ENCODE measurements at regions not wholly inside any gene's neighbourhood (a gene's known extent, or its start where the extent isn't known, plus 50 kb on each side); places are given as distances from the start of the nearest gene placed in this dataset.

DNA sequence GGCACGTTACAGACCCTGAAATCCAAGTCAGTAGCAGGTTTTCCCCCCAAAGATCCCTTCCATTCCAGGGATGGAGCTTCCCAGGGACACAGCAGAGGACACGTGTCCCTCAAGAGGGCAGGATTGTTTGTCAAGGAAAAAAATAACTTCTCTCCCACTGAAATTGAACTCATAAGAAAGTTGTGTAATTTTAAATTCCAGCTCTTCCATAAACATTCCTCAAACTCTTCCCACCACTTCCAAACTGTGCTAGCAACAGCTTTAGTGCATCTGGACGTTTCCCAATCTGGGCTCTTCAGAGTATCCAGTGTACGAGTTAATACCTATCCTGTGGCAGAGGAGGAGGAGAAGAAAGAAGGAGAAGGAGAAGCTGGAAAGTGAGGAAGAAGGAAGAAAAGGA lies 79.6 kb downstream of the PSMG1 start:
- no peak overlapping the region for H3K27ac ChIP-seq (replicated peaks)
- no peak overlapping the region for H3K4me3 ChIP-seq (replicated peaks; ENCODE audit: insufficient read depth, low read length)
- H3K27me3 ChIP-seq (ENCODE audit: insufficient read depth, poor library complexity, severe bottlenecking): no peaks in the 10 kb centered on the region
- DNase-seq (ENCODE audit: low read depth in 1 of 2, low spot score in 1 of 2): no peak
- TF ChIP-seq, protein P1, sequence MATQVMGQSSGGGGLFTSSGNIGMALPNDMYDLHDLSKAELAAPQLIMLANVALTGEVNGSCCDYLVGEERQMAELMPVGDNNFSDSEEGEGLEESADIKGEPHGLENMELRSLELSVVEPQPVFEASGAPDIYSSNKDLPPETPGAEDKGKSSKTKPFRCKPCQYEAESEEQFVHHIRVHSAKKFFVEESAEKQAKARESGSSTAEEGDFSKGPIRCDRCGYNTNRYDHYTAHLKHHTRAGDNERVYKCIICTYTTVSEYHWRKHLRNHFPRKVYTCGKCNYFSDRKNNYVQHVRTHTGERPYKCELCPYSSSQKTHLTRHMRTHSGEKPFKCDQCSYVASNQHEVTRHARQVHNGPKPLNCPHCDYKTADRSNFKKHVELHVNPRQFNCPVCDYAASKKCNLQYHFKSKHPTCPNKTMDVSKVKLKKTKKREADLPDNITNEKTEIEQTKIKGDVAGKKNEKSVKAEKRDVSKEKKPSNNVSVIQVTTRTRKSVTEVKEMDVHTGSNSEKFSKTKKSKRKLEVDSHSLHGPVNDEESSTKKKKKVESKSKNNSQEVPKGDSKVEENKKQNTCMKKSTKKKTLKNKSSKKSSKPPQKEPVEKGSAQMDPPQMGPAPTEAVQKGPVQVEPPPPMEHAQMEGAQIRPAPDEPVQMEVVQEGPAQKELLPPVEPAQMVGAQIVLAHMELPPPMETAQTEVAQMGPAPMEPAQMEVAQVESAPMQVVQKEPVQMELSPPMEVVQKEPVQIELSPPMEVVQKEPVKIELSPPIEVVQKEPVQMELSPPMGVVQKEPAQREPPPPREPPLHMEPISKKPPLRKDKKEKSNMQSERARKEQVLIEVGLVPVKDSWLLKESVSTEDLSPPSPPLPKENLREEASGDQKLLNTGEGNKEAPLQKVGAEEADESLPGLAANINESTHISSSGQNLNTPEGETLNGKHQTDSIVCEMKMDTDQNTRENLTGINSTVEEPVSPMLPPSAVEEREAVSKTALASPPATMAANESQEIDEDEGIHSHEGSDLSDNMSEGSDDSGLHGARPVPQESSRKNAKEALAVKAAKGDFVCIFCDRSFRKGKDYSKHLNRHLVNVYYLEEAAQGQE (IDR thresholded peaks at IDR 0.05; ENCODE audit: insufficient replicate concordance, low read depth): no peak
- TF ChIP-seq, protein P2, sequence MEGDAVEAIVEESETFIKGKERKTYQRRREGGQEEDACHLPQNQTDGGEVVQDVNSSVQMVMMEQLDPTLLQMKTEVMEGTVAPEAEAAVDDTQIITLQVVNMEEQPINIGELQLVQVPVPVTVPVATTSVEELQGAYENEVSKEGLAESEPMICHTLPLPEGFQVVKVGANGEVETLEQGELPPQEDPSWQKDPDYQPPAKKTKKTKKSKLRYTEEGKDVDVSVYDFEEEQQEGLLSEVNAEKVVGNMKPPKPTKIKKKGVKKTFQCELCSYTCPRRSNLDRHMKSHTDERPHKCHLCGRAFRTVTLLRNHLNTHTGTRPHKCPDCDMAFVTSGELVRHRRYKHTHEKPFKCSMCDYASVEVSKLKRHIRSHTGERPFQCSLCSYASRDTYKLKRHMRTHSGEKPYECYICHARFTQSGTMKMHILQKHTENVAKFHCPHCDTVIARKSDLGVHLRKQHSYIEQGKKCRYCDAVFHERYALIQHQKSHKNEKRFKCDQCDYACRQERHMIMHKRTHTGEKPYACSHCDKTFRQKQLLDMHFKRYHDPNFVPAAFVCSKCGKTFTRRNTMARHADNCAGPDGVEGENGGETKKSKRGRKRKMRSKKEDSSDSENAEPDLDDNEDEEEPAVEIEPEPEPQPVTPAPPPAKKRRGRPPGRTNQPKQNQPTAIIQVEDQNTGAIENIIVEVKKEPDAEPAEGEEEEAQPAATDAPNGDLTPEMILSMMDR (IDR thresholded peaks at IDR 0.05; ENCODE audit: insufficient read depth, low read length): no peak
- TF ChIP-seq SPI1 (IDR thresholded peaks at IDR 0.05; ENCODE audit: borderline replicate concordance, low read depth): no peak
- no peak for TF ChIP-seq GABPA (IDR thresholded peaks at IDR 0.05; ENCODE audit: low read depth)
- TF ChIP-seq POLR2AphosphoS5 (IDR thresholded peaks at IDR 0.05; ENCODE audit: low read depth): no peak

DNA sequence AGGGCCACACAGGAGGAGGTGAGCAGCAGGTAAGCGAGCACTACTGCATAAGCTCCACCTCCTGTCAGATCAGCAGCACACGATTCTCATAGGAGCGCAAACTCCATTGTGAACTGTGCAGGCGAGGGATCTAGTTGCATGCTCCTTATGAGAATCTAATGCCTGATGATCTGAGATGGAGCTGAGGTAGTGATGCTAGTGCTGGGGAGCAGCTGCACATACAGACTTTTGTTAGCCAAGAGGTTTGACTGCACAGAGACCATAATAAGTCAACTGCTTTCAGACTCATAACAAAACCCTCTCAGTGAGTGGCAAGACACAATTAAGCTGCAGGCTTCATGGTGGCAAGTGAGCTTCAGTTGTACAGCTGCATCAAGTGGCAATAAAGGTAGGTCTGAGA lies 83.4 kb downstream of the PSMG1 start:
- TF ChIP-seq, protein P1 (IDR thresholded peaks at IDR 0.05; ENCODE audit: insufficient replicate concordance, low read depth): no peak
- TF ChIP-seq SPI1 (IDR thresholded peaks at IDR 0.05; ENCODE audit: borderline replicate concordance, low read depth) (no peak), POLR2AphosphoS5 (IDR thresholded peaks at IDR 0.05; ENCODE audit: low read depth) (no peak), GABPA (IDR thresholded peaks at IDR 0.05; ENCODE audit: low read depth) (no peak)
- TF ChIP-seq, protein P2 (IDR thresholded peaks at IDR 0.05; ENCODE audit: insufficient read depth, low read length): no peak
- H3K27ac ChIP-seq (replicated peaks): no peak overlapping the region
- DNase-seq (ENCODE audit: low read depth in 1 of 2, low spot score in 1 of 2): no peak
- H3K4me3 ChIP-seq (replicated peaks; ENCODE audit: insufficient read depth, low read length): no peak overlapping the region
- H3K27me3 ChIP-seq (ENCODE audit: insufficient read depth, poor library complexity, severe bottlenecking): no peaks in the 10 kb centered on the region

DNA sequence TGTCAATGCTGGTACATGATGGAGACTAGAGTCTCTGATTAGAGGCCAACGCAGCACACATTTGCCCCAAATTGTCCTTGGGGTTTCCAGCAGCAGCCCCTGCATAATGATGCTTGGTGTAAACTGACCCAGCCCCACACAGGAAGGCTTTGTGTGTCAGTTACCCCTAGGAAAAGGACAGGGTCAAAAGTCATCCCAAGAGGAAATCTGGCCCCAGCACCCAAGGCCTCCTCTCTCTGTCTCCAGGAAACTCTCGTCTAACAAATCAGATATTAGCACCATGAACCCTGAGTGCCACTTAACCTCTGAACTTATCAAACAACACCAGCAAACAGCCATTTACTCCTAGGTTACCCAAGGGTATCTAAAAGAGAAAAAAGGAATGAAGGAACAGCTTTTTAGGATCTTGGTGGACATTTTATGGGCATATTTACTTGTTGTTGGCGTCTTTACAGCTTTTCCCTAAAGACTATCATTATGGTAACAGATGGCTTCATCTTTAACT lies 84.5 kb downstream of the PSMG1 start:
- no peak for DNase-seq (ENCODE audit: low read depth in 1 of 2, low spot score in 1 of 2)
- Histone ChIP-seq H3K27me3 (ENCODE audit: insufficient read depth, poor library complexity, severe bottlenecking) (no peaks in the 10 kb centered on the region), H3K27ac (replicated peaks) (no peak overlapping the region), H3K4me3 (replicated peaks; ENCODE audit: insufficient read depth, low read length) (no peak overlapping the region)
- TF ChIP-seq GABPA (IDR thresholded peaks at IDR 0.05; ENCODE audit: low read depth) (no peak), POLR2AphosphoS5 (IDR thresholded peaks at IDR 0.05; ENCODE audit: low read depth) (no peak), SPI1 (IDR thresholded peaks at IDR 0.05; ENCODE audit: borderline replicate concordance, low read depth) (no peak)
- TF ChIP-seq, protein P1 (IDR thresholded peaks at IDR 0.05; ENCODE audit: insufficient replicate concordance, low read depth): no peak
- TF ChIP-seq, protein P2 (IDR thresholded peaks at IDR 0.05; ENCODE audit: insufficient read depth, low read length): no peak

Data from HL-60 (cell line).